ENCODE measurements at regions not wholly inside any gene's neighbourhood (a gene's known extent, or its start where the extent isn't known, plus 50 kb on each side); places are given as distances from the start of the nearest gene placed in this dataset.

DNA sequence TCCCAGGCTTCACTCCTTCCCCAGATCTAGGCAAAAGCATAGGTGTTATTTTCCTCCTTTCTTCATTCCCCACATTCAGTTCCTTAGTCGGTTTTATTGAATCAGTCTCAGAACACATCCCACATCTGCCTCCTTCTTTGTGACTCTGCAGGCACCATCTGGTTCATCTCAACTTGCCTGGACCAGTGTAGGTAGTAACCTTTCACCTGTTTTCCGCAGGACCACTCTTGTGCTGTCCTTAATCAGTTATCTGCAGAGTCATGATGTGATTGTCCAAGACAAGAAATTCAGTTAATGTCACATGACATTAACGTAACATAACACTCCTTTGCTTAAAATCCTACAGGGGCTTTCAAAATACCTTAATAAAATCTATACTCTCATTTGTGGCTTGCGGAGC, 174.6 kb downstream of the CHRM3 start:
- no peak overlapping the region for H3K4me3 ChIP-seq (replicated peaks in 1 of 3; ENCODE audit: low read depth in 2 of 3, low read length in 3 of 3)
- no peaks in the 10 kb centered on the region for H3K9me3 ChIP-seq (replicated peaks in 1 of 2; ENCODE audit: control insufficient read depth in 1 of 2, insufficient read depth in 1 of 2, low read length in 2 of 2)
- no peak for DNase-seq
- no peak overlapping the region for H3K27ac Mint-ChIP-seq
- TF ChIP-seq, protein P1, sequence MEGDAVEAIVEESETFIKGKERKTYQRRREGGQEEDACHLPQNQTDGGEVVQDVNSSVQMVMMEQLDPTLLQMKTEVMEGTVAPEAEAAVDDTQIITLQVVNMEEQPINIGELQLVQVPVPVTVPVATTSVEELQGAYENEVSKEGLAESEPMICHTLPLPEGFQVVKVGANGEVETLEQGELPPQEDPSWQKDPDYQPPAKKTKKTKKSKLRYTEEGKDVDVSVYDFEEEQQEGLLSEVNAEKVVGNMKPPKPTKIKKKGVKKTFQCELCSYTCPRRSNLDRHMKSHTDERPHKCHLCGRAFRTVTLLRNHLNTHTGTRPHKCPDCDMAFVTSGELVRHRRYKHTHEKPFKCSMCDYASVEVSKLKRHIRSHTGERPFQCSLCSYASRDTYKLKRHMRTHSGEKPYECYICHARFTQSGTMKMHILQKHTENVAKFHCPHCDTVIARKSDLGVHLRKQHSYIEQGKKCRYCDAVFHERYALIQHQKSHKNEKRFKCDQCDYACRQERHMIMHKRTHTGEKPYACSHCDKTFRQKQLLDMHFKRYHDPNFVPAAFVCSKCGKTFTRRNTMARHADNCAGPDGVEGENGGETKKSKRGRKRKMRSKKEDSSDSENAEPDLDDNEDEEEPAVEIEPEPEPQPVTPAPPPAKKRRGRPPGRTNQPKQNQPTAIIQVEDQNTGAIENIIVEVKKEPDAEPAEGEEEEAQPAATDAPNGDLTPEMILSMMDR (IDR thresholded peaks at IDR 0.05), result no peak
- H3K4me3 Mint-ChIP-seq, result no peak overlapping the region
- intact Hi-C loops (cut with micrococcal nuclease), result no loop called here
- no peaks in the 10 kb centered on the region for H3K79me2 ChIP-seq (ENCODE audit: insufficient read depth, low read length)
- H3K9ac ChIP-seq (ENCODE audit: insufficient read depth, low read length, poor library complexity, severe bottlenecking), result no peak overlapping the region
- no peak overlapping the region for H3K4me2 ChIP-seq (replicated peaks; ENCODE audit: extremely low read depth, low read length, poor library complexity, severe bottlenecking)
- no peaks in the 10 kb centered on the region for H4K20me1 ChIP-seq (ENCODE audit: insufficient read depth, low read length)
- no peak overlapping the region for H3K27ac ChIP-seq (ENCODE audit: low read depth in 1 of 2, low read length in 2 of 2)
- peaks cover 22 to 24% of the 10 kb centered on the region in 2 donors for H3K4me1 ChIP-seq (ENCODE audit: control insufficient read depth in 1 of 2, insufficient read depth in 2 of 2, low read length in 2 of 2)
- H2AFZ ChIP-seq (ENCODE audit: insufficient read depth, low read depth, low read length, poor library complexity, severe bottlenecking), result no peak overlapping the region
- H3K36me3 Mint-ChIP-seq, result no peaks in the 10 kb centered on the region
- 61% methylated on average over 4 of the region's 4 CpGs for WGBS (ENCODE audit: insufficient coverage)
- H3K9me3 Mint-ChIP-seq, result no peaks in the 10 kb centered on the region
- no peaks in the 10 kb centered on the region for H3K36me3 ChIP-seq (replicated peaks in 1 of 2; ENCODE audit: control insufficient read depth in 1 of 2, insufficient read depth in 2 of 2, low read length in 2 of 2)
- H3K27me3 Mint-ChIP-seq (ENCODE audit: low read depth in 3 of 3), result no peaks in the 10 kb centered on the region
- H3K27me3 ChIP-seq (ENCODE audit: control insufficient read depth in 2 of 2, insufficient read depth in 2 of 2, low read length in 2 of 2), result no peaks in the 10 kb centered on the region
- peaks cover 34% of the 10 kb centered on the region for H3K4me1 Mint-ChIP-seq

DNA sequence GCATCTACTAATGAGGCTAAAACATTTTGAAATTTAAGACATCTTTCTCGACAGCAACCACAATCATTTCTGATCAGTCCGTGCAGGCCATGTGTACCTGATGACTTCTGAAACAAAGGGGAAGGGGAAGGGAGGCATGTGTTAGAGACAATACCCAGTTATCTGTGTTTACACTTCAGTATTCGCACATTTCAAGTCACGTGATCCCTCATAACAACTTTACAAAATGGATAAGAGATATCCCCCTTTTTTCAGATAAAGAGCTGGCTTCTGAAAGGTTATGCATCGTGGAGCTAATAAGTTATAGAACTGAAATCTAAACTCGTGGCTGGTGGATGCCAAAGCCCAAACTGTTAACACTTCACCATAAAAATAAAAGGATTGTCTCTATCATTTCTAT, 175.7 kb downstream of the CHRM3 start:
- no CpG with 5 or more reads among the region's 6 CpGs for WGBS (ENCODE audit: insufficient coverage)
- no peaks in the 10 kb centered on the region for H3K27me3 Mint-ChIP-seq (ENCODE audit: low read depth in 3 of 3)
- DNase-seq, result no peak

More for the DNA sequence above, 175.7 kb downstream of the CHRM3 start:
- Mint-ChIP-seq H3K4me1 (peaks cover 34% of the 10 kb centered on the region), H3K36me3 (no peaks in the 10 kb centered on the region), H3K4me3 (no peak overlapping the region), H3K9me3 (no peaks in the 10 kb centered on the region), H3K27ac (no peak overlapping the region)
- intact Hi-C loops (cut with micrococcal nuclease), result no loop called here
- Histone ChIP-seq H2AFZ (ENCODE audit: insufficient read depth, low read depth, low read length, poor library complexity, severe bottlenecking) (no peak overlapping the region), H3K27ac (ENCODE audit: low read depth in 1 of 2, low read length in 2 of 2) (no peak overlapping the region), H3K4me3 (replicated peaks in 1 of 3; ENCODE audit: low read depth in 2 of 3, low read length in 3 of 3) (no peak overlapping the region), H3K4me2 (replicated peaks; ENCODE audit: extremely low read depth, low read length, poor library complexity, severe bottlenecking) (no peak overlapping the region), H3K4me1 (ENCODE audit: control insufficient read depth in 1 of 2, insufficient read depth in 2 of 2, low read length in 2 of 2) (peaks cover 22 to 24% of the 10 kb centered on the region in 2 donors), H3K27me3 (ENCODE audit: control insufficient read depth in 2 of 2, insufficient read depth in 2 of 2, low read length in 2 of 2) (no peaks in the 10 kb centered on the region), H3K9ac (ENCODE audit: insufficient read depth, low read length, poor library complexity, severe bottlenecking) (no peak overlapping the region), H3K79me2 (ENCODE audit: insufficient read depth, low read length) (no peaks in the 10 kb centered on the region), H3K36me3 (replicated peaks in 1 of 2; ENCODE audit: control insufficient read depth in 1 of 2, insufficient read depth in 2 of 2, low read length in 2 of 2) (no peaks in the 10 kb centered on the region), H4K20me1 (ENCODE audit: insufficient read depth, low read length) (no peaks in the 10 kb centered on the region), H3K9me3 (replicated peaks in 1 of 2; ENCODE audit: control insufficient read depth in 1 of 2, insufficient read depth in 1 of 2, low read length in 2 of 2) (no peaks in the 10 kb centered on the region)
- TF ChIP-seq, protein P1 (IDR thresholded peaks at IDR 0.05), result no peak

Measured in CD14-positive monocyte (primary cell).